CD4-positive, alpha-beta T cell (primary cell): ENCODE measurements at regions not wholly inside any gene's neighbourhood (a gene's known extent, or its start where the extent isn't known, plus 50 kb on each side); places are given as distances from the start of the nearest gene placed in this dataset.

Source experiments
- ATAC-seq: fragments of 200-7000 bp; cut with Tn5 transposase; one replicate; pipeline ENCODE4 v1.10.0; 2022; ENCODE audit warnings: mild to moderate bottlenecking; ENCODE audit not compliant: poor library complexity
- CTCF ChIA-PET: fragments of 350-600 bp; sonication (Branson Sonifier 250); formaldehyde crosslinking; loops from one replicate; lab custom pipeline; 2021; ENCODE audit warnings: antibody characterized with exemption, inconsistent platforms; lab: Charles Lee
- POLR2A ChIA-PET: fragments of 350-600 bp; sonication (Branson Sonifier 250); formaldehyde crosslinking; loops from one replicate; lab custom pipeline; 2021; ENCODE audit warnings: antibody characterized with exemption, inconsistent platforms; lab: Charles Lee
- DNase-seq, 14 experiments: peaks; one replicate each; pipeline ENCODE4 v3.0.0-alpha.2; 2013 to 2020; ENCODE audit warnings: mixed read lengths in 2 of 14
- H3K27ac ChIP-seq, 2 donors: one replicate each; pipeline versions ENCODE4 v1.5.1 to v1.7.0; 2013; ENCODE audit warnings: low read length in 2 of 2, low read depth in 1 of 2, mild to moderate bottlenecking in 1 of 2
- H3K27me3 ChIP-seq, 2 experiments: 1 replicate in 1 of 2; 2 replicates in 1 of 2; pipeline versions ENCODE4 v1.6.1 to v1.7.0; 2013; ENCODE audit warnings: low read length in 2 of 2, control low read depth in 1 of 2, mild to moderate bottlenecking in 1 of 2, moderate library complexity in 1 of 2; ENCODE audit not compliant: insufficient read depth in 2 of 2, control insufficient read depth in 1 of 2
- H3K36me3 ChIP-seq: one replicate; pipeline ENCODE4 v1.6.1; 2013; ENCODE audit warnings: low read length, control low read depth; ENCODE audit not compliant: insufficient read depth
- H3K4me1 ChIP-seq: one replicate; pipeline ENCODE4 v1.6.1; 2013; ENCODE audit warnings: low read length, control low read depth; ENCODE audit not compliant: insufficient read depth
- H3K4me3 ChIP-seq: one replicate; pipeline ENCODE4 v1.5.1; 2013; ENCODE audit warnings: mild to moderate bottlenecking, low read length, moderate library complexity
- H3K9me3 ChIP-seq, 2 experiments: 1 replicate in 1 of 2; 2 replicates in 1 of 2; pipeline versions ENCODE4 v1.6.1 to v1.7.0; 2013; ENCODE audit warnings: low read length in 2 of 2, mild to moderate bottlenecking in 2 of 2, control low read depth in 1 of 2, moderate library complexity in 1 of 2; ENCODE audit not compliant: control insufficient read depth in 1 of 2, insufficient read depth in 1 of 2
- H3K27ac Mint-ChIP-seq: one replicate; pipeline ENCODE4 v1.8.0; 2020; ENCODE audit warnings: mixed read lengths
- H3K27me3 Mint-ChIP-seq: one replicate; pipeline ENCODE4 v1.8.0; 2021; ENCODE audit warnings: mixed read lengths
- H3K36me3 Mint-ChIP-seq: one replicate; pipeline ENCODE4 v1.8.0; 2021; ENCODE audit warnings: low read depth, mixed read lengths
- H3K4me1 Mint-ChIP-seq: one replicate; pipeline ENCODE4 v1.8.0; 2021; ENCODE audit warnings: low read depth, mixed read lengths
- H3K4me3 Mint-ChIP-seq: one replicate; pipeline ENCODE4 v1.8.0; 2020; ENCODE audit warnings: mild to moderate bottlenecking, mixed read lengths
- H3K9me3 Mint-ChIP-seq: one replicate; pipeline ENCODE4 v1.8.0; 2020; ENCODE audit warnings: mixed read lengths
- CTCF ChIP-seq: fragments of 200-600 bp; IDR thresholded peaks from one replicate; pipeline ENCODE4 v1.8.0; 2022; ENCODE audit warnings: antibody characterized with exemption, mild to moderate bottlenecking
- intact Hi-C, 2 experiments: fragments of 100-400 bp; cut with DNase I in 1 of 2; cut with micrococcal nuclease in 1 of 2; formaldehyde crosslinking; loops; one replicate each; pipeline versions ENCODE4 v1.15.1 to v1.9.0; 2023 to 2025; cut with DNase I, micrococcal nuclease

GRCh38 chr4:8702516-8703400 is 110.2 kb downstream of the CPZ start:
- Histone ChIP-seq H3K4me3 (no peak overlapping the region), H3K27me3 (peaks cover 0 to 3% of the 10 kb centered on the region in 2 experiments), H3K9me3 (peaks cover 0 to 41% of the 10 kb centered on the region in 2 experiments), H3K27ac (no peak overlapping the region), H3K36me3 (no peaks in the 10 kb centered on the region), H3K4me1 (no peaks in the 10 kb centered on the region)
- H3K27me3 Mint-ChIP-seq, result peaks cover 5% of the 10 kb centered on the region
- ATAC-seq, result no peak
- DNase-seq, result no peak
- ChIA-PET CTCF (no interaction called here), POLR2A (no interaction called here)
- no peaks in the 10 kb centered on the region for H3K36me3 Mint-ChIP-seq
- intact Hi-C loops, result no loop called here
- no peaks in the 10 kb centered on the region for H3K4me1 Mint-ChIP-seq
- TF ChIP-seq CTCF, result no peak
- no peaks in the 10 kb centered on the region for H3K9me3 Mint-ChIP-seq
- H3K27ac Mint-ChIP-seq, result no peak overlapping the region
- H3K4me3 Mint-ChIP-seq, result no peak overlapping the region

GRCh38 chr4:8702020-8702495 is 109.5 kb downstream of the CPZ start:
- Mint-ChIP-seq H3K4me3 (no peak overlapping the region), H3K27ac (no peak overlapping the region), H3K4me1 (no peaks in the 10 kb centered on the region), H3K27me3 (peaks cover 5% of the 10 kb centered on the region), H3K36me3 (no peaks in the 10 kb centered on the region), H3K9me3 (peaks cover 4% of the 10 kb centered on the region)
- intact Hi-C loops, result no loop called here
- ATAC-seq (no peak), DNase-seq (no peak)
- TF ChIP-seq CTCF, result no peak
- ChIA-PET POLR2A (no interaction called here), CTCF (no interaction called here)
- no peaks in the 10 kb centered on the region for H3K4me1 ChIP-seq
- H3K36me3 ChIP-seq, result no peaks in the 10 kb centered on the region
- no peak overlapping the region for H3K27ac ChIP-seq
- H3K4me3 ChIP-seq, result no peak overlapping the region
- peaks cover 0 to 43% of the 10 kb centered on the region in 2 experiments for H3K9me3 ChIP-seq
- H3K27me3 ChIP-seq, result peaks cover 0 to 3% of the 10 kb centered on the region in 2 experiments

DNA sequence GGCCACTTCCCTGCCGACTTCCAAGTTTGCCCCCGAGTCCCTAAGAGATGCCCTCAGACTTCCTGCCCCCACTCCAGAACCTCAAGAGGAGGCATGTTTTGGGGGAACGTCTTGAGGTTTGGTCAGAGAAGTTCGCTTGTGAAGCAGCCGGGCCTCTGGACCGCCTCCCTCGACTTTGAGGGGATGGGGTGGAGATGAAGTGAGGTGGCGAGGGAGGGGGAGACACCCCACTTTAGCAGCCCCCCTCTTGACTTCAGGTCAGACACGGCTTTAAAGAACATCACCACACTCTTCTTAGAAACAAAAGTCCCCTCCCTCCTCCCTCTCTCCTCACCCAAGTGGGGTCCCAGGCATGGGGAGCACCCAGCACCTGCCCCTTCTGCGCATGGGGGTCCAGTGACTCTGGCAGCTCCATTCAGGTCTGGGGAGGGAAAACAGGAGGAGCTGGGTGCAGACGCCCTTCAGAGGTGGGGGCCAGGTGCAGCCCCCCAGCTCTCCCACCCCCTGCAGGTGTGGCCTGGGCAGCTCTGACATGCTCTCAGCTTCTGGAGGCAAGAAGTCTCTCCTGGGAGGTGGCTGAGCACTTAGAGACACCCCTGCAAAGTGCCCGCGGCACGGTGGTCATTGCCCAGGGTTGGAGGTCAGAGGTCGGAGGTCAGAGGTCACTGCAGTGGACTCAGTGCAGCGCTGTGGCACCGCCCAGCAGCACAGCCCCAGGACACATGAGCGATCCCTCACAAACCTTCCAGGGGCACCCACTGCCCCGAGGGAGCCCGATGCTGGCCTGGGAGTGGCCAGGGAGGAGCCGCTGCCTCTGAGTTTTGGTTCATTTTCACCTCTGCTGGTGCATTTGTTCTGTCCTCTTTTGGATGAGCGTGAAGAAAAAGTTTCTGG is 108.8 kb downstream of the CPZ start:
- peaks cover 0 to 3% of the 10 kb centered on the region in 2 experiments for H3K27me3 ChIP-seq
- H3K27ac ChIP-seq, result no peak overlapping the region
- H3K27me3 Mint-ChIP-seq, result peaks cover 5% of the 10 kb centered on the region
- H3K4me1 ChIP-seq, result no peaks in the 10 kb centered on the region
- CTCF ChIA-PET, result no interaction called here
- H3K9me3 Mint-ChIP-seq, result peaks cover 4% of the 10 kb centered on the region
- POLR2A ChIA-PET, result no interaction called here
- no peaks in the 10 kb centered on the region for H3K36me3 Mint-ChIP-seq
- no peak overlapping the region for H3K4me3 ChIP-seq
- no peaks in the 10 kb centered on the region for H3K36me3 ChIP-seq
- no peak for TF ChIP-seq CTCF
- DNase-seq, result no peak
- no peak overlapping the region for H3K27ac Mint-ChIP-seq
- H3K4me3 Mint-ChIP-seq, result no peak overlapping the region
- ATAC-seq, result no peak
- H3K9me3 ChIP-seq, result peaks cover 0 to 41% of the 10 kb centered on the region in 2 experiments
- intact Hi-C loops, result no loop called here
- H3K4me1 Mint-ChIP-seq, result no peaks in the 10 kb centered on the region
